ENCODE measurements at regions not wholly inside any gene's neighbourhood (a gene's known extent, or its start where the extent isn't known, plus 50 kb on each side); places are given as distances from the start of the nearest gene placed in this dataset.
"Not testable (repeated sequence)": the region's sequence is repeated elsewhere in the genome, so short reads cannot be mapped to it uniquely, and the experiment has no call there.

DNA sequence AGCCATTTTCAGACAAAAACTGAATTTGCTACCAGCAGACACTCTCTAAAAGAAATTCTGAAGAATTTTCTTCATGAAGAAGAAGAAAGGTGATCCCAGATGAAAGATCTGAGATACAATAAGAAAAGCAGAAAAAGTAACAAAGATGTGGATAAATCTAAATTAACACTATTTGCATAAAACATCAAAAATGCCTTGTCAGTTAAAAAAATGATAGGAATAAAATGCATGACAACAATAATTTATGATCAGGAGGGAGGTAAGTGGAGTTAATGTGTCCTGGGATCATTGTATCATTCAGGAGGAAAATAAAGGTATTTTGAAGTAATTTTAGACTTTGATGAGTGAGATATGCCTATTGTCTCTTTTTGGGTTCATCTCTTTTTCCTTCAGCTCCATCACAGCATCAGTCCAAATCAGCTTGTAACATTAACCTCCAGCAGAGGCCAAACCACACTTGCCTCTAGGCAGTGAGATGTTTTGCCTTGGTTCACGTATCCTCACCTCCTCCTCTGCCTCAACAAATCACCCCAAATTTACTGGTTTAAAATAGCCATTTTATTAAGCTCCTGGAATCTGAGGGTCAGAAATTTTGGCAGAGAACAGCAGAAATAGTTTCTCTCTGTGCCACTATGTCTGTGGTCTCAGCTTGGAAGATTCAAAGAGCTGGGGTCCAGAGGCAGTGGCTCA, 76.9 kb upstream of the HIVEP3 start:
- no peaks in the 10 kb centered on the region for H3K4me1 ChIP-seq (ENCODE audit: insufficient read depth)
- H3K27ac ChIP-seq (ENCODE audit: low read depth), result no peak overlapping the region
- no peak overlapping the region for H3K4me3 ChIP-seq (ENCODE audit: low read depth, low read length)
- H3K36me3 ChIP-seq (ENCODE audit: insufficient read depth), result no peaks in the 10 kb centered on the region
- no peak for DNase-seq (ENCODE audit: extremely low spot score)
- WGBS, result 76% methylated on average over 1 of the region's 1 CpG

DNA sequence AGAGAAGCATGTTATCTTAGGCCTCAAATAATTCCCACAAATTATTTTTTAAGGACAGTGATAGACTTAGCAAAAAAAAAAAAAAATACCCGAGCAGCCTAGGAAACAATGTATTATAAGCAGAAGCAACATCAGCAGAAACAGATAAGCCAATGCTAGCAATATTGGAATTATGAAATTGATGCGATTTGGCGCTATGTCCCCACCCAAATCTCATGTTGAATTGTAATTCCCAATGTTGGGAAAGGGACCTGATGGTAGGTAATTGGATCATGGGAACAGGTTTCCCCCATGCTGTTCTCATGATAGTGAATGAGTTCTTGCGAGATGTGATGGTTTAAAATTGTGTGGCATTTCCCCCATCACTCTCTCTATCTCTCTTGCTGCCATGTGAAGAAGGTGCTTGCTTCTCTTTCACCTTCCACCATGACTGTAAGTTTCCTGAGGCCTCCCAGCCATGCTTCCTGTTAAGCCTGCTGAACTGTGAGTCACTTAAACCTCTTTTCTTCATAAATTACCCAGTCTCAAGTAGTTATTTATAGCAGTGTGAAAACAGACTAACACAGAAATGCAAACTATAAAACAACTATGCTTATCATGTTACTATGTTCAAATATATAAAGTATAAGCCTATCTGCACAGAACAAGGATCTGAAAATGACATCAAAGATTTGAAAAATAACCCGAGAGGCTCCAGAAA, 75.6 kb upstream of the HIVEP3 start:
- H3K4me1 ChIP-seq (ENCODE audit: insufficient read depth), result no peaks in the 10 kb centered on the region
- no peak for DNase-seq (ENCODE audit: extremely low spot score)
- WGBS, result 93% methylated on average over 5 of the region's 5 CpGs
- no peaks in the 10 kb centered on the region for H3K36me3 ChIP-seq (ENCODE audit: insufficient read depth)
- no peak overlapping the region for H3K27ac ChIP-seq (ENCODE audit: low read depth)
- H3K4me3 ChIP-seq (ENCODE audit: low read depth, low read length), result no peak overlapping the region

DNA sequence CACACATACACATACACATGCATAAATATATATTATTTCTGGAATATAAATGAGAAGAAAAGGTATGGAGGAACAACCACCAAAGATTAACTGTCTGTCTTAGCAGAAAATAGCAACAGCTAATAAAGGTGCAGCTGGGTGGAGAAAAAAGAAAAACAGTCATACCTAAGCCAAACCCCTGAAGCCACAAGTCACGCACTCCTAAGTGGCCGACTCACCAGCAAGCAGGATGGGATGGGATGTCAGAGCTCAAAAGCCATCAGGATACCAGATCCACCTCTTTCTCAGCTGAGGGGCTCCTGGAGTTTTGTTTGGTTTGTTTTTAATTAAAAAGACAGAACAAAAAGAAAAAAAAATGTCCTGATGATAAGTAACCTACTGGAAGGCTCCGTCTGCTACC, 64.7 kb upstream of the HIVEP3 start:
- no peaks in the 10 kb centered on the region for H3K36me3 ChIP-seq (ENCODE audit: insufficient read depth)
- DNase-seq (ENCODE audit: extremely low spot score), result no peak
- H3K27ac ChIP-seq (ENCODE audit: low read depth), result no peak overlapping the region
- H3K4me3 ChIP-seq (ENCODE audit: low read depth, low read length), result no peak overlapping the region
- WGBS, result 95% methylated on average over 3 of the region's 3 CpGs
- no peaks in the 10 kb centered on the region for H3K4me1 ChIP-seq (ENCODE audit: insufficient read depth)

DNA sequence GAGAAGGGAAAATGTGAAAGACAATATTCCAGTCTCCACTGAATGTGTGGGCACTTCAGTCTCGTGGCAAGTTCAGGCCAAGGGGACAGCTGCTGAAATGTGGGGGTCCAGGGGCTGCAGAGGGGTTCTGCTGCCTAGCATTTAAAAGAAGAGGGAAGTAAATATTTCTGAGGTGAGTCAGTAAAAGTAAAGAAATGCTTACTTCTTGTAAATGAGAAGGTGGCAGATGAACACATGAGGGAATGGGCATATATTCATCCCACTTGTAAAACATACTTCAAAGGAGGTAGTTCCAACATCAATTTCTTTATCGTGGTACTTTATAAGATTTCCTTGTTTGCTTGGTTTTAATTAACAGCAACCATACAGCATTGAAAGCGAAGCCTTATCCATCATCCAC, 63.1 kb upstream of the HIVEP3 start:
- no peaks in the 10 kb centered on the region for H3K4me1 ChIP-seq (ENCODE audit: insufficient read depth)
- no peak overlapping the region for H3K4me3 ChIP-seq (ENCODE audit: low read depth, low read length)
- H3K36me3 ChIP-seq (ENCODE audit: insufficient read depth), result no peaks in the 10 kb centered on the region
- H3K27ac ChIP-seq (ENCODE audit: low read depth), result no peak overlapping the region
- no peak for DNase-seq (ENCODE audit: extremely low spot score)
- 86% methylated on average over 3 of the region's 3 CpGs for WGBS

DNA sequence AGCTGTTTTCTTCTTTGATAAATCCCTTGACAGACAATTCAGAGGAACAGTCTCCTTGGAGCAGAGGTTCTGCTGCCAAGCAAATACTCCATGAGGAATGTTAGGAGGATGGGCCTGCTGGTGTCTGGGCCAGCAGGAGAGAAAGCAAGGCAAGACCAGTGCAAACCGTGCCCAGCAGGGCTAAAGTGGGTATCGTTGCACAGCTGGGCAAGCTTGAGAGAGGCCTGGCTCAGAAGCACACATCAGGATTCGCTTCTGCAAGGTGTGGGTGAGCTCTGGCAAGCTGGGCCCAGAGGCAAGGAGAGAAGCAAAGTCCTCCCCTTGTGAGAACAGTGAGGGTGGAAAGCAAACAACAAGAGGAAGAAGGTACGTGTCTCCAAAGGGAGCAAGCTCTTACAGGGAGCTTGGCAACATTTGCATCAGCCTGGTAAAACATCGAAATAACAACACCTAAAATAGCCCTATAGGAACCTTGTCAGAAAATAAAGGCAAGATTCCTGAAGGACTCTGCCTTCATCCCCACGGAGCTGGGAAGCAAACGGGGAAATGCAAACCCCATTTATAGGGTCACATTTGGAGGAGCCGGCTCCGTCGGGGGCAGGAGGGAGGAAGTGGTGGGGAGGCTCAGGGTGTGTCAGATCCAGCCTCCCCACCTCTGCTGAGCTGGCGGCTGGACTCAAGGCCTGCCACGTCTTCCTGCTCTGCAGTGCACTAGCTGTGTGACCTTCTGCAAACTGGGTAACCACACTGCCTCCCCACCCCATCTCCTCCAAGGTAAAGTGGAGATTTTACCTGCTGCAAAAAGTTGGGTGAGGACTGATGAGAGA, 62.3 kb upstream of the HIVEP3 start:
- no peak overlapping the region for H3K4me3 ChIP-seq (ENCODE audit: low read depth, low read length)
- no peaks in the 10 kb centered on the region for H3K4me1 ChIP-seq (ENCODE audit: insufficient read depth)
- DNase-seq (ENCODE audit: extremely low spot score), result no peak
- no peak overlapping the region for H3K27ac ChIP-seq (ENCODE audit: low read depth)
- WGBS, result 55% methylated on average over 12 of the region's 12 CpGs
- no peaks in the 10 kb centered on the region for H3K36me3 ChIP-seq (ENCODE audit: insufficient read depth)

DNA sequence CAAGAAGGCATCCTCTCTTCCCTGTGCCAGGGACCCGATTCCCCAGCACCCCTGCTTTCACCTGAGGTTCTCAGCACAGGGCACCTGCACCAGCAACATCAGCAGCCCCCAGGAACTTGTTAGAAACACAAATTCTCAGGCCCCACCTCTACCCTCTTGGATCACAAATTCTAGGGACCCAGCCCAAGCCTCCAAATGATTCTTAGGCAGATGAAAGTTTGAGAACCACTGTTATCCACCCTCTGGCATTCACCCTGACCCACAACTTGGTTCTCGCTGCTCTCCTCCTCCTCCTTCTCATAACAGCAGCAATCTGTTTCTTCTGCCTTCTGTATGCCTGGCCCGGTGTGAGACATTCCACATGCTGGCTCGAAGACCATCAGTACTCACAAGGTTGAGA, 60.3 kb upstream of the HIVEP3 start:
- Histone ChIP-seq H3K4me3 (ENCODE audit: low read depth, low read length) (no peak overlapping the region), H3K4me1 (ENCODE audit: insufficient read depth) (no peaks in the 10 kb centered on the region), H3K36me3 (ENCODE audit: insufficient read depth) (no peaks in the 10 kb centered on the region), H3K27ac (ENCODE audit: low read depth) (no peak overlapping the region)
- 83% methylated on average over 4 of the region's 4 CpGs for WGBS
- no peak for DNase-seq (ENCODE audit: extremely low spot score)

DNA sequence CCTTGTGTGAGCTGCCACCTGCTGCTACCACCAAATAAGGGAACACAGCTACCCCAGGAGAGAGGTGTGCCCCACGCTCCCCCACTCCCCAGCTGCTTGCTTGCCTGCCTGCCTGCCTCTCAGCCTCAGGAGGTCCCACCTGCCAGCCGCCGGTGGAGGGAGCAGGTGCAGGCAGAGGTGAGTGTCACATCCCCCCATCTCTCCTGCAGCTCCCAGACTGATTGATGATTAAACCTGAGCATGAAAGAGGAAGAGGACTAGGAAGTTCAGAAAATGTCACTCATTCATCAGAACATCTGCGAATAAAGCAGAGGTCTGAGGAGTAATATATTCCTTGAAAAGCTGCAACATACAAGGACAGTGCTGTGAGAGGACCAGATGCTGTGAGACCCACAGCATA, 58.6 kb upstream of the HIVEP3 start:
- Histone ChIP-seq H3K36me3 (ENCODE audit: insufficient read depth) (no peaks in the 10 kb centered on the region), H3K4me1 (ENCODE audit: insufficient read depth) (no peaks in the 10 kb centered on the region)
- WGBS, result 90% methylated on average over 4 of the region's 4 CpGs

DNA sequence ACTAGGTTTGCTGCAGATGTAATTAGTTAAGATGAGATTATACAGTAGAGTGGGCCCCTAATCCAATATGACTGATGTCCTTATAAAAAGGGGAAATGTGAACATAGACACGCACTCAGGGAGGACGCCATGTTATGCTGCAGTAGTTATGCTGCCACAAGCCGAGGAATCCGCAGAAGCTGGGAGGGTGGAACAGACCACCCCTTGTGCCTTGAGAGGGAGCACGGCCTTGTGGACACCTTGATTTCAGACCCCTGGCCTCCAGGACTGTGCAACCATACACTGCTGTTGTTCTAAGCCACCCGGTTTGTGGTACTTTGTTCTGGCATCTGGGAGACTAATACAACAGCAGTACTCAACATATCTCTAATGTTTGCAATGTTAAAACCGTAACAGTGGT, 57.9 kb upstream of the HIVEP3 start:
- WGBS, result 90% methylated on average over 7 of the region's 7 CpGs
- no peak for DNase-seq (ENCODE audit: extremely low spot score)
- no peak overlapping the region for H3K4me3 ChIP-seq (ENCODE audit: low read depth, low read length)
- no peaks in the 10 kb centered on the region for H3K36me3 ChIP-seq (ENCODE audit: insufficient read depth)
- H3K27ac ChIP-seq (ENCODE audit: low read depth), result no peak overlapping the region
- H3K4me1 ChIP-seq (ENCODE audit: insufficient read depth), result no peaks in the 10 kb centered on the region

More for the DNA sequence above, 58.6 kb upstream of the HIVEP3 start:
- H3K27ac ChIP-seq (ENCODE audit: low read depth), result no peak overlapping the region
- no peak for DNase-seq (ENCODE audit: extremely low spot score)
- no peak overlapping the region for H3K4me3 ChIP-seq (ENCODE audit: low read depth, low read length)

DNA sequence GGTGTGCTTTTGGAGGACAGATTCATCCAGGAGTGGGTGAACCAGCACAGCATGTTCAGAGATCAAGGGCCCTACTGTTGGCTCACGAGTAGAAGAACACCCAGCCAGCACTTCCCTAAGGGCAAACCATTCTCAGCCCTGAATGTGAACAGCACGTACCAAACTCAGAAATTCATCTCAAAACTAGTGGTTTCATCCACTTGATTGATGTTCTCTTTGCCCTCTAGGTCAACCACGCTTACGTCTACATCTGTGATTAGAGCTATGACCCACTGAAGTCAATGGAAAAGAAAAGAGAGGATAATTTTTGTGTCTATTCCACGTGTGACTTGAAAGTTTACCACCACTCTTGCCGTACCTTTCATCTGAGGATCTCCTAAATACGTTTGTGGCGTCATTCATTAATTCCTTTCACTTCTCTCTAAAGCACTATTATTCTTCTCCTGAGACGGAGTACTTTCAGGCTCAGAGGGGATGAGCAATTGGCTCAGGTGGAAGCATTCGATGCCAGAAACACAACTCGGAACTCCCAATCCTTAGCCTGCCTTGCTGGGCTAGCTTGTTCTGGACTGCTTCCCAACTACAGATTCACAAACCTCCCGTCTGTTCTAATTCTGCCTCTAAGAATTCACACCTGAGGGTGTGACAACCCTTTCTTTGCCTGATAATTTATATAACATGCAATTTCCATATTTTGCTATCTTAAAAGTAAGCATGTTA, 57.3 kb upstream of the HIVEP3 start:
- no peak overlapping the region for H3K4me3 ChIP-seq (ENCODE audit: low read depth, low read length)
- H3K36me3 ChIP-seq (ENCODE audit: insufficient read depth), result no peaks in the 10 kb centered on the region
- no peak overlapping the region for H3K27ac ChIP-seq (ENCODE audit: low read depth)
- 81% methylated on average over 12 of the region's 12 CpGs for WGBS
- H3K4me1 ChIP-seq (ENCODE audit: insufficient read depth), result no peaks in the 10 kb centered on the region
- no peak for DNase-seq (ENCODE audit: extremely low spot score)

DNA sequence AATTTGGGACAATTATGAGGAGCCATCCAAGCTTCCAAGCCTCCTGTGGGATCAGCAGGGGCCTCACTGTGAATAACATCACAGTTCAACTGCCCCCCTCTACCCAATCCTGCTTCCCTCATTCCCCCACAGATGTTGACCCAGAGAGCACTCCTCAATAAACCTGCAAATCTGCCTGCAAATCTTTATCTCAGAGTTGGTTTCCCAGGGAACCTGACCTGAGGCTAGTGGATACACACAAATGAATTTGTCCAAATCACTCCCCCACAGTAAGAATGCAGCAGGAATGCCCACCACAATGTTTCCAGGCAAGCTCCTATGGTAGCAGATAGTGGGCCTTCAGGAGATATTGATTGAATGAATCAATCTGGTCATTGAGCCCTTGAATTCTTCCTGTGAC, 56.4 kb upstream of the HIVEP3 start:
- no peaks in the 10 kb centered on the region for H3K36me3 ChIP-seq (ENCODE audit: insufficient read depth)
- no peaks in the 10 kb centered on the region for H3K4me1 ChIP-seq (ENCODE audit: insufficient read depth)
- DNase-seq (ENCODE audit: extremely low spot score), result no peak
- H3K27ac ChIP-seq (ENCODE audit: low read depth), result no peak overlapping the region
- no peak overlapping the region for H3K4me3 ChIP-seq (ENCODE audit: low read depth, low read length)

DNA sequence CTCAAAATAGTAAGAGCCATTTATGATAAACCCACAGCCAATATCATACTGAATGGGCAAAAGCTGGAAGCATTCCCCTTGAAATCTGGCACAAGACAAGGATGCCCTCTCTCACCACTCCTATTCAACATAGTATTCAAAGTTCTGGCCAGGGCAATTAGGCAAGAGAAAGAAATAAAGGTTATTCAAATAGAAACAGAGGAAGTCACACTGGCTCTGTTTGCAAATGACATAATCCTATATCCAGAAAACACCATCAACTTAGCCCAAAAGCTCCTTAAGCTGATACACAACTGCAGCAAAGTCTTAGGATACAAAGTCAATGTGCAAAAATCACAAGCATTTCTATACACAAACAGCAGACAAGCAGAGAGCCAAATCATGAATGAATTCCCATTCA, 49.8 kb upstream of the HIVEP3 start:
- H3K4me1 ChIP-seq (ENCODE audit: insufficient read depth); DNase-seq (ENCODE audit: extremely low spot score); H3K36me3 ChIP-seq (ENCODE audit: insufficient read depth); H3K4me3 ChIP-seq (ENCODE audit: low read depth, low read length); H3K27ac ChIP-seq (ENCODE audit: low read depth): not testable (repeated sequence)

All from urinary bladder (tissue), 3 donors.